ENCODE measurements at regions not wholly inside any gene's neighbourhood (a gene's known extent, or its start where the extent isn't known, plus 50 kb on each side); places are given as distances from the start of the nearest gene placed in this dataset.

- TF ChIP-seq EZH2 (IDR thresholded peaks at IDR 0.05; ENCODE audit: borderline replicate concordance, insufficient read depth, low read length, poor library complexity, severe bottlenecking) = no peak
- no peak for TF ChIP-seq TAF1 (IDR thresholded peaks at IDR 0.05; ENCODE audit: low read depth)
- no peak for TF ChIP-seq RAD21 (conservative IDR thresholded peaks at IDR 0.05)
- TF ChIP-seq POLR2AphosphoS5 (IDR thresholded peaks at IDR 0.05) = no peak
- Histone ChIP-seq H3K4me2 (ENCODE audit: low read length) (no peak overlapping the region), H4K20me1 (ENCODE audit: insufficient read depth) (no peaks in the 10 kb centered on the region), H3K9me2 (ENCODE audit: insufficient read depth, low read length) (no peaks in the 10 kb centered on the region), H3F3A (ENCODE audit: insufficient read depth, low read length, poor library complexity, severe bottlenecking) (no peaks in the 10 kb centered on the region), H3K36me3 (ENCODE audit: insufficient read depth, low read length) (no peaks in the 10 kb centered on the region), H3K27ac (ENCODE audit: low read length) (no peak overlapping the region), H3K27me3 (ENCODE audit: insufficient read depth, low read depth, low read length) (peaks cover 5% of the 10 kb centered on the region), H2AFZ (ENCODE audit: low read depth, low read length) (no peak overlapping the region), H3K9ac (ENCODE audit: low read length) (no peak overlapping the region), H3K79me2 (replicated peaks; ENCODE audit: insufficient read depth, low read length) (no peaks in the 10 kb centered on the region), H3K4me3 (ENCODE audit: low read length) (no peak overlapping the region), H3K9me3 (ENCODE audit: low read length) (no peaks in the 10 kb centered on the region)
Observed at GRCh38 chr15:70378126-70379031, 280.7 kb upstream of the TLE3 start.

- peaks cover 5% of the 10 kb centered on the region for H3K27me3 ChIP-seq (ENCODE audit: insufficient read depth, low read depth, low read length)
- TF ChIP-seq EP300 (conservative IDR thresholded peaks at IDR 0.05; ENCODE audit: poor library complexity, severe bottlenecking) = no peak
- TF ChIP-seq RAD21 (conservative IDR thresholded peaks at IDR 0.05) = no peak
- TF ChIP-seq REST (IDR thresholded peaks at IDR 0.05; ENCODE audit: borderline replicate concordance) = peak; percentile 21
- no peak for TF ChIP-seq SMC3 (conservative IDR thresholded peaks at IDR 0.05; ENCODE audit: poor library complexity)
- H3K4me3 ChIP-seq (ENCODE audit: low read length) = peak overlapping the region; percentile 46
- no peaks in the 10 kb centered on the region for H4K20me1 ChIP-seq (ENCODE audit: insufficient read depth)
- no peaks in the 10 kb centered on the region for H3K36me3 ChIP-seq (ENCODE audit: insufficient read depth, low read length)
- H2AFZ ChIP-seq (ENCODE audit: low read depth, low read length) = no peak overlapping the region
- no peaks in the 10 kb centered on the region for H3K9me2 ChIP-seq (ENCODE audit: insufficient read depth, low read length)
- peak overlapping the region; percentile 13 for H3K9ac ChIP-seq (ENCODE audit: low read length)
- no peaks in the 10 kb centered on the region for H3K79me2 ChIP-seq (replicated peaks; ENCODE audit: insufficient read depth, low read length)
- H3F3A ChIP-seq (ENCODE audit: insufficient read depth, low read length, poor library complexity, severe bottlenecking) = no peaks in the 10 kb centered on the region
- no peaks in the 10 kb centered on the region for H3K9me3 ChIP-seq (ENCODE audit: low read length)
- no peak overlapping the region for H3K27ac ChIP-seq (ENCODE audit: low read length)
- no peak overlapping the region for H3K4me2 ChIP-seq (ENCODE audit: low read length)
Observed at GRCh38 chr15:70376929-70377691, 279.4 kb upstream of the TLE3 start.

Measured in neural cell (in vitro differentiated cells).